Renal cortex interstitium (tissue), 11 donors: ENCODE measurements at regions not wholly inside any gene's neighbourhood (a gene's known extent, or its start where the extent isn't known, plus 50 kb on each side); places are given as distances from the start of the nearest gene placed in this dataset.
A peak's percentile ranks its signal among the peaks of the same experiment; 100 is the strongest.
"Not testable (repeated sequence)": the region's sequence is repeated elsewhere in the genome, so short reads cannot be mapped to it uniquely, and the experiment has no call there.

Source experiments
- DNase-seq, 11 donors: peaks; one replicate each; pipeline ENCODE4 v3.0.0-alpha.2; 2013; ENCODE audit warnings: low read depth in 9 of 11, low spot score in 4 of 11; ENCODE audit errors: extremely low read depth in 1 of 11

DNA sequence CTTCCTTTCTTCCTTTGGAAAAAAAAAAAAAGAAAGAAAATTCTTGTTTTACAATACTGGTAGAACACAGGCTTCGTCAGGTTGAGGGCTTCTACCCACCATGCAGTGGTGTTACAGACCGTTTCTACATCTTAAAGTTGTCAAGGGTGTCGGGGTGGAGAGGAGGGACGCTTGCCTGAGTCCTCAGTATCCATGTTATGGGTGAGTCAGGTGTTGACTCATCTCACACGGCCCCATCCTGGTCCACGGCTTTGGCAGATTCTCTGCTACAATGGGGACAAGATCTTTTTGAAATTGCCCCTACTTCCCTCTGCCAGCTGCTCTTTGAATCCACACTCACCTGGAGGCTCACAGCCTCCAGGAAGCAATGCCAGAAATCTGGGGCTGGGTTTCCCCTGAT, 310.3 kb upstream of the ZFP42 start:
- DNase-seq, result no peak

DNA sequence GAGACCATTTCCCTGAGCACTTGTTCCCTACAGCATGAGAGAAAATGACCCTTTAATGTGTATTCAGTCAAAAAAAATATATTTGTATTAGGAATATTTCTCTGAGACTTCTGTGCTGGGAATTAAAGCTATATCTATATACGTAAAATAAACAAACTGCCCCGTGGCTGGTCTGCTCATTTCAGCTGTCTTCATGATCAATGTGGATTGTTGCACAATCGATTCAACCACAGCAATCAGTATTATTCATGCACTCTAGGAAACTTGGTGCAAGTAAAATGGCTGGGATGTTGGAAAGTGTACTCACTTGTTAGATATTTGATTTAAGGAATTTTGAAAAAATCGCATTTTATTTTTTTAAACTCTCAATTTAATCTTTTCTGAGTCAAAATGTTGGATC, 307.9 kb upstream of the ZFP42 start:
- DNase-seq, result no peak

DNA sequence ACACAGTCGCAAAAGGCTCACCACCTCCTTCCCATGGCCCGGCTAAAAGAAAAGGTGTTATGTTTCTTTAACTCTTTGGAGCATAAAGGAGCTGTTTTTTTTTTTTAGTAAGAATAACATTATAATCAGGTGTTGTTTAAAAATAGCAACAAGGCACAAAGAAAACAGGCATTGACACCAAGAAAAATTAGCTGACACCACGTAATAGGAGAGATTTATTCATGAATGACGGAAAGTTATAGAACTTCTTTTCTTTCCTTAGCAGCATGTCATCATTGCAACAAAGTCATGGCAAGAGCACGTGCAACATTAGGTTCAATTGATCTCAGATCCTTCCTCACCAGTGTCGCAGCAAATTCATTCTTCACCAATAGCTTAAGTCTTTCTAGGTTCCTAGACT, 302.9 kb upstream of the ZFP42 start:
- no peak for DNase-seq

DNA sequence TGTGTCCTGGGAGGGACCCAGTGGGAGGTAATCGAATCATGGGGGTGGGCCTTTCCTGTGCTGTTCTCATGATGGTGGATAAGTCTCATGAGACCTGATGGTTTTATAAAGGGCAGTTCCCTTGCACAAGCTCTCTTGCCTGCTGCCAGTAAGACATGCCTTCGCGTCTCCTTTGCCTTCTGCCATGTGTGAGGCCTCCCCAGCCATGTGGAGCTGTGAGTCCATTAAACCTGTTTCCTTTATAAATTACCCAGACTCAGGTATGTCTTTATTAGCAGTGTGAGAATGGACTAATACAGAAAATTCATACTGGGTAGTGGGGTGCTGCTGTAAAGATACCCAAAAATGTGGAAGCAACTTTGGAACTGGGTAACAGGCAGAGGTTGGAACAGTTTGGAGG, 300.0 kb upstream of the ZFP42 start:
- not testable (repeated sequence) for DNase-seq

DNA sequence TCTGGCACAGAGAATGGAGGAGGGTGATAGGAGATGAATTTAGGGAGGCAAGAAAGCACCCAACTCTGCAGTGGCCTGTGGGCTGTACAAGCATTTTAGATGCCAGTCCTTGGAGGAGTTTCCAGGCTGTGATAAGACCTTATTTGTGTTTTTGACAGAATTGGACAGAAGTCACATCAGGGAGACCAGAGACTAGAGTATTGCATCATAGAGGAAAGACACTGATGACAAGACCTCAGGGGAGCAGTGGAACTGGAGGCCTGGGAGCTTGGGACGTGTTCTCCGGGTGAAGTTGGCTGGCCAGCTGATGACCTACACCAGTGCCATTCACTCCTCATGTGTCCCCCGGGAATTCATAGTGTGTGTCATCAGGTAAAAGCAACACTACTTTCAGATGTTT, 284.0 kb upstream of the ZFP42 start:
- DNase-seq, result no peak

DNA sequence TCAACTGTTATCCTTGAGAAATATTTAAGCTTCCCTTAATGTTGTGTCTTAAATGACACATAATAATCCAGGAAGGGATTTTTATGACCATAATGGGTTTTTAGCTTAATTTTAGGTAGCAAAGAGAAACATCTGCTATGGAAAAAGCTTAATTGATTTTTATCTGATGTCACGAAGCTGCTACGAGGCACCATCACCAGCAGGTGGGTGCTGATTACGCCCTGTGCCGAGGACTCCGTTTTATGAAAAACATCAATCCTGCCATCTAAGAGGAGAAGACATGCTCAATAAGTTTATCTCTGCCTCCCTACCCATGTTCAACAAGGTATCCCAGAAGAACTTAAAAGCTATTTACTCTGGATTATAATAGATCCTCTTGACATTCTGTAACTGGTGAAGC, 280.6 kb upstream of the ZFP42 start:
- no peak for DNase-seq

DNA sequence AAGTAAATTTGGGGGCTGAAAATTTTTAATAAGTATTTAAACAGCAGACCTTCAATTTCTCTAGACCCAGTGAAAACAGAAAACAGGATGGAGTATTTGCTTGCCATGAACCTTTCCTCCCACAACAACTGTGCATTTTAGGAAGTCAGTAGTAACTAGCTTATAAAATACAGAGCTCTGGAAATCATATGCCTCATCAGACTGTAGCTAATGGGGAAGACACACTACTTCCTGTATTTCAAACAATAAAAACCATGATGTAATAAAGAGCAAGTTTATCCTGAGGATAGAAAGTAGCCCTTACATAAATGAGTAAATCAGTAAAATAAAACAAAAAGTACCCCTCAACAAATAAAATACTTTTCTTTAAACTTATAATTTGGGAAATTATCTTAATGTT, 280.1 kb upstream of the ZFP42 start:
- DNase-seq, result no peak

DNA sequence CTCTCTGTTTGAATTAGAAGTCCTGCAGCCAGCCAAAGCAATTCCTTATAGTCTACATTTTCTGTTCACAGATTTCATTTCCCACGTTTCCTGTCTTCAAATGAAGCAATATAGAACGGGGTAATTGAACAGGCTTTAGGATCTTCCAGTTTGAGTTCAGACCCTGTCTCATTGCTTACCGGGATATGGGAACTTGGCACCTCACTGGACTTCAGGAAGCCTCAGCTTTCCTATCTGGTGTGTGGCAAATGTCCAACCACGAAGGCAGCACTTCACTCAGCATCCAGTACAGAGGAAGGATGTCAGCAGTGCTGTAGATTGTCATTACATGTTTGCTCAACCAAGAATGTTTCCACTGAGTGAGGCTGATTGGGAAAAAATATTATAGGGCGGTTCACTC, 271.1 kb upstream of the ZFP42 start:
- DNase-seq, result no peak

DNA sequence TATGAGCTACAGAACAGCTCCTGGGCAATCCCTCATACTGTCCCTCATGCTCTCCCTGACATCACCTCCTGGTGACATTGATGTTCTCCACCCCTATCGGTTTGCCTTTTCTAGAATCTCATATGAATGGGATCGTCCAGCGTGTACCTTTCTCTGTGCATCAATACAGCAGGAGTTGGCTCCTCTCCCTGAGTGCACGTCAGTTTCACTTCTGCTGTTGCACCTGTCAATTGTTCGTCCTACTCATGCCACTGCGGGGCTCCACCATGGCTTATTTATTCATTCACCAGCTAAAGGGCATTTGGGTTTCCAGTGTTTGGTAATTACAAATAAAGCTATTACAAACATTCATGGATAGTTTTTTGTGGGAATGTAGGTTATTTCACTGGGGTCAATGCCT, 269.1 kb upstream of the ZFP42 start:
- DNase-seq, result no peak

DNA sequence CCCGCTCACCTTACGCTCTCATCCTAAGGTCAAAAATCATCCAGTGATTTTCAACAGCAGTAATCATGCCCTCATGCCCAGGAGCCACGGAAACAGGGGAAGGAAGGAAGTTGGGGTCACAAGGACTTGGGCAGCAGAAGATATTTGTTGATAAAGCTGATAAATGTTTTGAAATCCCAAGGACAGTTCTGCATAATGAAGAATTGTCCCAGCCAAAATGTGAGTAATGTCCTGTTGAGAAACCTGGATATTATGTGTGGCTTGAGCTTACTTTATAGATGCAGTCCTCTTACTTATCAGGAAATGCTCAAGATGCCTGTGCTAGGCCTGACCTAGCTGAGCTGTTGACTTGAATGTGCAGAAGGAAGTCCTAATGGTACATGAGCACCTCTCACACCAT, 263.0 kb upstream of the ZFP42 start:
- DNase-seq, result no peak

DNA sequence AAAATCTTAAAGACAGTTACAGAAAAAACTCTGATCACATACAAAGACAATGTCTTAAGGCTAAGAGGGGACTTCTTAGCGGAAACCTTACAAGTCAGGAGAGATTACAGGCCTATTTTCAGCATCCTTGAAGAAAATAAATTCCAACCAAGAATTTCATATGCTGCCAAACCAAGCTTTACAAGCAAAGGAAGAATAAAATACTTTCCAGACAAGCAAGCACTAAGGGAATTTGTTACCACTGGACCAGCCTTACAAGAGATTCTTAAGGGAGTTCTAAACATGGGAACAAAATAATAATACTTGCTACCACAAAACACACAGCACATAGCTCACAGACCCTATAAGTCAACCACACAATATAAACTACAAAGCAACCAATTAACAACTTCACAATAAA, 255.8 kb upstream of the ZFP42 start:
- no peak for DNase-seq

DNA sequence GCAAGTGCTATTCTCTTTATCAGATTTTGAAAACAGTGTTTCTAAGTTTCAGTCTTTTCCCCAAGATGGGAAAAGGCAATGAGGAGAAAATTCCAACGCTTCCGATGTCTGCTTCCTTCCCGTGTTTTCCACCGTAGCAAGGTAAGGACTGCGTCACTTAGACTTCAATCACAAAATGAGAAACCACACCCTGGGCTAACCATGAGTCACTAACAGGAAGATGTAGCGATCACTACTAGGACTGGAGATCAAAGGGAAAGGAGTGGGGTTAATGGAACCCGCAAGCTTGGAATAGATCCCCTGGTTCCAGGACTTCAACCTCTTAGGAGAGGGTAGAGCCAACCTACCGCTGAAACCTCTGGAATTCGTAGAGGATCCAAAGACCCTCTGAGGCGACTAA, 250.7 kb upstream of the ZFP42 start:
- DNase-seq, result no peak

DNA sequence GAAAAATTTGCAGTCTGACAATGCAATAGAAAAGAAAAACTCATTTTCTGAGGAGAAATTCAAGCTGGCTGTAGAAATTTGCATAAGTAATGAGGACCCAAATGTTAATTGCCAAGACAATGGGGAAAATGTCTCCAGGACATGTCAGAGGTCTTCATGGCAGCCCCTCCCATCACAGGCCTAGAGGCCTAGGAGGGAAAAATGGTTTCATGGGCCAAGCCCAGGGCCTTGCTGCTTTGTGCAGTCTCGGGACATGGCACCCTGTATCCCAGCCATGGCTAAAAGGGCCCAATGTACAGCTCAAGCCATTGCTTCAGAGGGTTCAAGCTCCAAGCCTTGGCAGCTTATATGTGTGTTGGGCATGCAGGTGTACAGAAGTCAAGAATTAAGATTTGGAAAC, 244.9 kb upstream of the ZFP42 start:
- DNase-seq, result not testable (repeated sequence)

DNA sequence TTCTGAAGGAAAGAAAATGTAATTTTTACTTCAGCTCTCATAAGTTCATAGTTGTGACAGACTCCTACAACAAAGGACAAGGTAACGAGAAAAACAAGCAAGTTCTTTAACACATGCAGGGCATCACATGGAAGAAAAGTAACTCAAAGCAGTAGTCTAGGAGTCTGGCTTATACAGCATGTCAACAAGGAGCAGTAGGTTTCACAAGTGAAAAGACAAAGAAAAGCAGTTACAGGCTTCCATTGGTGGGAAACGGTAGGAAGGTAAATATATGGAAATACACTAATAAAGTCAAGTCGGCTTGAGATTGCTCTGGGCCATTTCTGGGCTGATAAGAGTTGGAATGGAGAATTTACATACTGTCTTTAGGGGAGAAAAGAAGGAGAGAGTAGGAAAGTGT, 228.4 kb upstream of the ZFP42 start:
- no peak for DNase-seq

DNA sequence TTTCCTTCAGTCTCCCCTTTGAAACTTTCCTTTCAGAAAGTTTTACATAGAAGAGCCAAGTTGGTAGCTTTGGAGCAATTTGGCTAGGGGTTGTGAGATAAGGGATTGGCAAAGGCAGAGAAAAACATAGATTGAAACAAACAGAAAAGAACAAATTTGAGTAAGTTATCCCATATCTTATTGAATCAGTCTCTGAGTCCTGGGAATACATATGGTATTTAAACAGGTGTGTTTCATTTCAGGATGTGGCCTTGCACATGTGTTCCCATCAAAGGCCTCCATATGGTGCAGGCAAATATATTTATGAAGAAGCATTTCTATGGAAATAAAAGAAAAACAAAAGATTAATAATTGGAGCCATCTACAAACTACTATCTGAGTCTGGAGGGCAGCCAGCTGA, 227.9 kb upstream of the ZFP42 start:
- no peak for DNase-seq

DNA sequence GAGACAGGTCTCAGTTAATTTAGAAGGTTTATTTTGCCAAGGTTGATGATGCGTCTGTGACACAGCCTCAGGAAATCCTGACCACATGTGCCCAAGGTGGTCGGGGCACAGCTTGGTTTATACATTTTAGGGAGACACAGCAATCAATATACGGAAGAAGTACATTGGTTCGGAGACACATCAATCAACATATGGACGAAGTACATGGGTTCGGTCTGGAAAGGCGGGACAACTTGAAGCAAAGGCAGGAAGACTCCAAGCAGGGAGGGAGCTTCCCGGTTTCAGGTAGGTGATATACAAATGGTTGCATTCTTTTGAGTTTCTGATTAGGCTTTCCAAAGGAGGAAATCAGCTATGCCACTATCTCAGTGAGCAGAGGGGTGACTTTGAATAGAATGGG, 225.2 kb upstream of the ZFP42 start:
- no peak for DNase-seq

DNA sequence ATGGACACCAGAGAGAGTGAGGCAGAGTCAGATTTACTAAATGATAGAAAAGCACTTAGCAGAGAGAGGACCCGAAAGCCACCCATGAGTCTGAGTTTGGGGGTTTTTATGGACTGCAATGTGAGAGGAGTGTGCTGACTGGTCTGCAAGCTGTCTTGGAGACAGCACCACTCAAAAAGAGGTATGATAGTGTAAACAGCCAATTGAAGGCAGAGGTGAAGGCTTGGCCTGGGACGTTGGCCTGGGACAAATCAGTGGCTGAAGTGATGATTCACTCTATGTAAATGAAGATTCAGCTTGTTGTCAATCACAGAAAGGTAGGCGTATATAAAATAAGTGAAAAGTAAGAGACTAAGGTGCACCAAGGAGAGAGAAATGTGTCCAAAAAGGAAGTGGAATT, 217.6 kb upstream of the ZFP42 start:
- no peak for DNase-seq

DNA sequence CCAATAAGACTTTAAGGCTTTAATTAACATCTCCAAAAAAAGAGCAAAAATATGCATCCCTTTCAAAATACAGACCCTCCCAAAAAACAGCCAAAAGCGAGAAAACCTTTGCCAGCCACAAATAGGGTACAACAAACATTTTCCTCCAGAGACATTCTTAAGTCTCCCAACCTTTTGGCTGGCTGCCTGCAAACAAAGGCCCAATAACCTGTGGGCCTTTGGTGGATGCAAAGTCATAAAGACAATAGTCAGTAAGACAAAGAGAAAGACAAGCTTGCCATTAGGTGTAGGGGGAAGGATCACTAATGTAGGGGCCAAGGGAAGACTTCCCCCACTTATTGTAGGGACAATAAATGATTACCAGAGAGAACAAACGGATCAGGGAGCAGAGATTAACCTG, 215.5 kb upstream of the ZFP42 start:
- no peak for DNase-seq

DNA sequence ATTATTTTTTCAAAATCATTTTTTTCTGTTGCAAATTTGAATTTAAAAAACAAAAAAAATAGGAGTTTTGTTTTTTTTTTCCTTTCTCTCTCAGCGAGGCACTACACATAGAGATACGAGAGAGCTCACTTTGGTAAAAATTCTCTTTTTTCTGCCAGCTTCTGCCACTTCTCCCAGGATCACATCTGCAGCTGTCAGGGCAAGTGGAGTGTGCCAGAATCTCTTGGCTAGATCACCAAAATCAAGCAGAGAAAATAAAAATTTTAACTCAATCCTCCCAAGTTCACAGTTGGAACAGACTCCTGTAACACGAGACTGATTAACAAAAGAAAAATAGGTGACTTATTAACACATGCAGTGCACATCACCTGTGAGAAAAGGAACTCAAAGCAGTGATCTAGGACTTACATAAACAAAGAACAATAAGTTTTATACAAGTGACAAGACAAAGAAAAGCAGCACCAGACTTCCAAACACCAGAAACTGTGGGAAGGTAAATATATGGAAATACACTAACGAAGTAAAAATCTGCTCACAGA, 213.2 kb upstream of the ZFP42 start:
- peak in 1 of 11 donors; percentile 1 for DNase-seq

DNA sequence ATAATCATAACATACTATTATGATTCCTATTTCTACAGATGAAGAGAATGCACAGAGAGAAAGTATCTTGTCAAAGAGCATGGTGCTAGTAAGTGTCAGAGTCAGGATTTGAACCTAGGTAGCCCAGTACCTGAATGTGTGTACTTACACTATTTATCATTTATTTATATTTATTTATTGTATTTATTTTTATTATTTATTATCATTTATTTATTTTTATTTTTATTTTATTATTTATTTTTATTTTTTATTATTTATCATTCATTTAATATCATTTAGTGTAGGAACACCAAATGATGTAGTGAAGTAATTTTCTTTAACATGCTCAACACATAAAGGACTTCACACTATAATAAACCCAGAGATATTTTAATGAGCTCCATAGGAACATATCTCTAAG, 209.4 kb upstream of the ZFP42 start:
- DNase-seq, result no peak

DNA sequence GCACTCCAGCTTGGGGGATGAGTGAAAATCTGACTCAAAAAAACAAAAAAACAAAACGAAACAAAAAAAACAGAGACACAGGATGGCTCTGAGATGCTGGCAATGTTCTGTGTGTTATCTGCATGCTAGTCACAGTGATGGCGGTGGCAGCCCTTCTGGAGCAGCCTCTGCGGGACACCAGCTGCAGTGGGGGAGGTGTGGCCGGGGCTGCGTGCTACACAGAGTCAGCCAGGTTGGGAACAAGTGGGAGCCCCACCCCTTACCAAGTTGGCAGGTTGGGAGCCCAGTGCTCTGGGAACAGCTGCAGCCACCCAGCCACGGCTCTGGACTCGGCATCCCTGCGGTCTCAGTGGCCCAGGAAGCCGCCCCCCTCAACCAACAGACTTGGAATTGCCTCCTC, 206.5 kb upstream of the ZFP42 start:
- DNase-seq, result no peak

DNA sequence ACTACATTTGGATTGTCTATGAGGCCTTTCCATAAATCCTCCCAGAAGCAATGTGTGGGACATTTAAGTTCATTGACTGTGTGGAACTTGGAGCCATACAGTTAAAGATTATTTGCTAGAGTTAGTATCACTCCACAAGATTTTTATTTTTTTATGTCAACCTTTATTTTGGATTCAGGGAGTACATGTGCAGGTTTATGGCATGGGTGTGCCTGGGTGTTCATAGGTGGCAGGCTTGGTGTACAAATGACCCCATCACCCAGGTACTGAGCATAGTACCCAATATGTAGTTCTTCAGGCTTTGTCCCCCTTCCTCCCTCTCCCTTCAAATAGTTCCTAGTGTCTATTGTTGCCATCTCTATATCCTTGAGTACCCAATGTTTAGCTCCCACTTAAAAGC, 199.8 kb upstream of the ZFP42 start:
- no peak for DNase-seq
